Chondrocyte (in vitro differentiated cells): ENCODE measurements at regions not wholly inside any gene's neighbourhood (a gene's known extent, or its start where the extent isn't known, plus 50 kb on each side); places are given as distances from the start of the nearest gene placed in this dataset.

Experiments
- DNase-seq: peaks from one replicate; pipeline ENCODE4 v3.0.0; 2021; ENCODE audit warnings: mixed read lengths, low spot score
- H3K27ac Mint-ChIP-seq: one replicate; pipeline ENCODE4 v1.8.0; 2021; ENCODE audit warnings: mild to moderate bottlenecking, moderate library complexity, mixed read lengths; ENCODE audit not compliant: unreplicated experiment
- H3K27me3 Mint-ChIP-seq: 2 replicates; pipeline ENCODE4 v1.8.0; 2021; ENCODE audit warnings: low read depth, mixed read lengths
- H3K36me3 Mint-ChIP-seq: 2 replicates; pipeline ENCODE4 v1.8.0; 2021; ENCODE audit warnings: low read depth, mixed read lengths
- H3K4me1 Mint-ChIP-seq: 2 replicates; pipeline ENCODE4 v1.8.0; 2021; ENCODE audit warnings: low read depth, mild to moderate bottlenecking, mixed read lengths
- H3K4me3 Mint-ChIP-seq: one replicate; pipeline ENCODE4 v1.8.0; 2021; ENCODE audit warnings: mild to moderate bottlenecking, moderate library complexity, mixed read lengths; ENCODE audit not compliant: unreplicated experiment
- H3K9me3 Mint-ChIP-seq: 2 replicates; pipeline ENCODE4 v1.8.0; 2021; ENCODE audit warnings: low read depth, mixed read lengths
- TF ChIP-seq, protein P1 (sequence below): fragments of 200-600 bp; sonication (generic); IDR thresholded peaks from 2 replicates; pipeline ENCODE4 v1.5.0; 2021; ENCODE audit warnings: antibody characterized with exemption, mild to moderate bottlenecking, moderate library complexity

GRCh38 chr10:131396121-131397050 is 84.9 kb upstream of the TCERG1L start:
- no peak overlapping the region for H3K27ac Mint-ChIP-seq
- H3K4me1 Mint-ChIP-seq = no peaks in the 10 kb centered on the region

GRCh38 chr10:131398166-131398565 is 86.6 kb upstream of the TCERG1L start:
- Mint-ChIP-seq H3K27me3 (peaks cover 2% of the 10 kb centered on the region), H3K36me3 (no peaks in the 10 kb centered on the region), H3K4me1 (no peaks in the 10 kb centered on the region), H3K9me3 (peaks cover 24% of the 10 kb centered on the region), H3K27ac (no peak overlapping the region), H3K4me3 (no peak overlapping the region)
- TF ChIP-seq, protein P1, sequence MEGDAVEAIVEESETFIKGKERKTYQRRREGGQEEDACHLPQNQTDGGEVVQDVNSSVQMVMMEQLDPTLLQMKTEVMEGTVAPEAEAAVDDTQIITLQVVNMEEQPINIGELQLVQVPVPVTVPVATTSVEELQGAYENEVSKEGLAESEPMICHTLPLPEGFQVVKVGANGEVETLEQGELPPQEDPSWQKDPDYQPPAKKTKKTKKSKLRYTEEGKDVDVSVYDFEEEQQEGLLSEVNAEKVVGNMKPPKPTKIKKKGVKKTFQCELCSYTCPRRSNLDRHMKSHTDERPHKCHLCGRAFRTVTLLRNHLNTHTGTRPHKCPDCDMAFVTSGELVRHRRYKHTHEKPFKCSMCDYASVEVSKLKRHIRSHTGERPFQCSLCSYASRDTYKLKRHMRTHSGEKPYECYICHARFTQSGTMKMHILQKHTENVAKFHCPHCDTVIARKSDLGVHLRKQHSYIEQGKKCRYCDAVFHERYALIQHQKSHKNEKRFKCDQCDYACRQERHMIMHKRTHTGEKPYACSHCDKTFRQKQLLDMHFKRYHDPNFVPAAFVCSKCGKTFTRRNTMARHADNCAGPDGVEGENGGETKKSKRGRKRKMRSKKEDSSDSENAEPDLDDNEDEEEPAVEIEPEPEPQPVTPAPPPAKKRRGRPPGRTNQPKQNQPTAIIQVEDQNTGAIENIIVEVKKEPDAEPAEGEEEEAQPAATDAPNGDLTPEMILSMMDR = no peak
- DNase-seq = no peak

More at GRCh38 chr10:131396121-131397050, 84.9 kb upstream of the TCERG1L start:
- no peaks in the 10 kb centered on the region for H3K36me3 Mint-ChIP-seq
- H3K9me3 Mint-ChIP-seq = peaks cover 24% of the 10 kb centered on the region
- H3K4me3 Mint-ChIP-seq = no peak overlapping the region
- no peaks in the 10 kb centered on the region for H3K27me3 Mint-ChIP-seq
- TF ChIP-seq, protein P1 = no peak
- no peak for DNase-seq

DNA sequence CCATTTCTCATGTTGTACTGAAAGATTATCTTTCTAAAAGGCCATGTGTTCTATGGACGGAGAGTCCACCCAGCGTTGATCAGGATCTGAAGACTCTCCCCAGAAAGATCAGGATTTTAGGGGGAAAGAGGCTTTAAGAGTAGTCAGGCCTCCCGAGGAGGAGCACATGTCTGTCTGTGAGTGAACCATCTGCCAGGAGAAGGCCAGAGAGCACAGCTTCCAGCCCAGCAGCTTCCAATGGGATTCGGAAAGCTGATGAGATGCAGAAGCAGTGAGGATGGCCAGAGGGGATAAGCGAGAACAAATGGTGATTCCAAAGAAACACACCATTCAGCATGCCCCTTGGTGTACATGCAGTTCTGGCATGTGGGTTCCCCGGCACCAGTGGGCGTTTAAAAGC is 88.5 kb upstream of the TCERG1L start:
- H3K27ac Mint-ChIP-seq = no peak overlapping the region
- H3K4me3 Mint-ChIP-seq = no peak overlapping the region
- no peak for DNase-seq
- H3K27me3 Mint-ChIP-seq = peaks cover 8% of the 10 kb centered on the region
- H3K9me3 Mint-ChIP-seq = peaks cover 18% of the 10 kb centered on the region
- H3K36me3 Mint-ChIP-seq = no peaks in the 10 kb centered on the region
- TF ChIP-seq, protein P1 = no peak
- no peaks in the 10 kb centered on the region for H3K4me1 Mint-ChIP-seq

DNA sequence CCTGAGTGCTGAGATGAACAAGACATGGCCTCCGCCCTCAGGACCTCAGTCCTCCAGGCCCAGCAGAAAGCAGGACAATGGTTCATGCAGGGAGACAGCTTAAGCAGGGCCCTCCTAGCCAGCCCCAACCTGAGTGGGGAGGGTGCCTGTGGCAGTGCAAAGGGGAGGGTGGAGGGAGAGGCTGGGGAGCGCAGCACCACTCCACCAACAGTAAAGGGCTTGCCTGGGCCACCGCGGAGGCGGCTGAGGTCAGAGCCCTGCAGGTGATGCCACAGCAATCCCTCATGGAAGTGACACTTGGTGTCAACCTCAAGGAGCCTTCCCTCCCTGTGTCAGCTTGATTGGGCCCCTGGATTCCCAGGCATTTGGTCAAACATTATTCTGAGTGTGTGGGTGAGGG is 89.0 kb upstream of the TCERG1L start:
- Mint-ChIP-seq H3K27me3 (peaks cover 8% of the 10 kb centered on the region), H3K27ac (no peak overlapping the region), H3K36me3 (no peaks in the 10 kb centered on the region), H3K4me3 (no peak overlapping the region), H3K9me3 (peaks cover 22% of the 10 kb centered on the region), H3K4me1 (no peaks in the 10 kb centered on the region)
- DNase-seq = no peak
- TF ChIP-seq, protein P1 = no peak

- H3K36me3 Mint-ChIP-seq = no peaks in the 10 kb centered on the region
- H3K27me3 Mint-ChIP-seq = peaks cover 8% of the 10 kb centered on the region
- TF ChIP-seq, protein P1 = no peak
- no peaks in the 10 kb centered on the region for H3K4me1 Mint-ChIP-seq
- no peak for DNase-seq
- no peak overlapping the region for H3K4me3 Mint-ChIP-seq
- H3K9me3 Mint-ChIP-seq = peaks cover 20% of the 10 kb centered on the region
- H3K27ac Mint-ChIP-seq = no peak overlapping the region
These were observed 91.5 kb upstream of the TCERG1L start for GRCh38 chr10:131402771-131403650.
